Neural cell (in vitro differentiated cells): ENCODE measurements at regions not wholly inside any gene's neighbourhood (a gene's known extent, or its start where the extent isn't known, plus 50 kb on each side); places are given as distances from the start of the nearest gene placed in this dataset.

Experiments
- H2AFZ ChIP-seq: fragments of 200-600, 300-800 bp; sonication (generic), shearing (Covaris generic); 2 replicates; pipeline ENCODE4 v1.6.0; 2014; ENCODE audit warnings: low read depth, mild to moderate bottlenecking, antibody characterized with exemption, low read length, moderate library complexity
- H3F3A ChIP-seq: fragments of 200-600 bp; shearing (Covaris generic); 2 replicates; pipeline ENCODE4 v1.6.1; 2016; ENCODE audit warnings: mild to moderate bottlenecking, moderate library complexity, mixed read lengths, antibody characterized with exemption, low read length; ENCODE audit not compliant: insufficient read depth, poor library complexity, severe bottlenecking
- H3K27ac ChIP-seq: fragments of 200-600, 300-800 bp; sonication (generic), shearing (Covaris generic); 2 replicates; pipeline ENCODE4 v1.5.1; 2014; ENCODE audit warnings: mild to moderate bottlenecking, low read length, moderate library complexity
- H3K27me3 ChIP-seq: fragments of 300-800, 200-600 bp; sonication (generic), shearing (Covaris generic); 2 replicates; pipeline ENCODE4 v1.6.0; 2014; ENCODE audit warnings: mild to moderate bottlenecking, low read depth, low read length, moderate library complexity; ENCODE audit not compliant: insufficient read depth
- H3K36me3 ChIP-seq: fragments of 300-800, 200-600 bp; sonication (generic), shearing (Covaris generic); 2 replicates; pipeline ENCODE4 v1.5.1; 2014; ENCODE audit warnings: mild to moderate bottlenecking, antibody characterized with exemption, low read length, moderate library complexity; ENCODE audit not compliant: insufficient read depth
- H3K4me2 ChIP-seq: fragments of 300-800, 200-600 bp; sonication (generic), shearing (Covaris generic); 2 replicates; pipeline ENCODE4 v1.6.0; 2014; ENCODE audit warnings: mild to moderate bottlenecking, low read length
- H3K4me3 ChIP-seq: fragments of 300-800, 200-600 bp; sonication (generic), shearing (Covaris generic); 2 replicates; pipeline ENCODE4 v1.5.1; 2014; ENCODE audit warnings: mild to moderate bottlenecking, low read length, moderate library complexity
- H3K79me2 ChIP-seq: fragments of 200-600 bp; shearing (Covaris generic); replicated peaks from 2 replicates; pipeline ENCODE4 v1.6.0; 2014; ENCODE audit warnings: mild to moderate bottlenecking, low read length, moderate library complexity; ENCODE audit not compliant: insufficient read depth
- H3K9ac ChIP-seq: fragments of 300-800, 200-600 bp; sonication (generic), shearing (Covaris generic); 2 replicates; pipeline ENCODE4 v1.6.1; 2016; ENCODE audit warnings: mild to moderate bottlenecking, low read length, mixed read lengths
- H3K9me2 ChIP-seq: fragments of 200-600 bp; shearing (Covaris generic); 2 replicates; pipeline ENCODE4 v1.6.1; 2016; ENCODE audit warnings: mild to moderate bottlenecking, low read length, mixed read lengths; ENCODE audit not compliant: insufficient read depth
- H3K9me3 ChIP-seq: fragments of 200-600, 300-800 bp; sonication (generic), shearing (Covaris generic); 2 replicates; pipeline ENCODE4 v1.6.1; 2016; ENCODE audit warnings: mild to moderate bottlenecking, mixed run types, low read length, moderate library complexity, mixed read lengths
- H4K20me1 ChIP-seq: fragments of 200-600 bp; shearing (Covaris generic); 2 replicates; pipeline ENCODE4 v1.6.1; 2016; ENCODE audit warnings: mild to moderate bottlenecking, mixed run types; ENCODE audit not compliant: insufficient read depth
- EP300 ChIP-seq: fragments of 450-650 bp; conservative IDR thresholded peaks from 2 replicates; pipeline ENCODE4 v1.6.1; 2014; ENCODE audit warnings: antibody characterized with exemption, mild to moderate bottlenecking, moderate library complexity; ENCODE audit not compliant: poor library complexity, severe bottlenecking
- EZH2 ChIP-seq: fragments of 200-600, 300-800 bp; shearing (Covaris generic), sonication (generic); IDR thresholded peaks from 2 replicates; pipeline ENCODE4 v1.6.1; 2014; ENCODE audit warnings: antibody characterized with exemption, low read length, borderline replicate concordance, mild to moderate bottlenecking; ENCODE audit not compliant: insufficient read depth, poor library complexity, severe bottlenecking
- MXI1 ChIP-seq: fragments of 450-650 bp; conservative IDR thresholded peaks from 2 replicates; pipeline ENCODE4 v1.6.1; 2014; ENCODE audit warnings: antibody characterized with exemption, mild to moderate bottlenecking; ENCODE audit not compliant: poor library complexity, severe bottlenecking
- POLR2AphosphoS5 ChIP-seq: IDR thresholded peaks from 2 replicates; pipeline ENCODE4 v1.6.1; 2012
- RAD21 ChIP-seq: fragments of 450-650 bp; conservative IDR thresholded peaks from 2 replicates; pipeline ENCODE4 v1.6.1; 2014; ENCODE audit warnings: antibody characterized with exemption, mild to moderate bottlenecking, moderate library complexity
- SMC3 ChIP-seq: fragments of 450-650 bp; conservative IDR thresholded peaks from 2 replicates; pipeline ENCODE4 v1.6.1; 2014; ENCODE audit warnings: antibody characterized with exemption, mild to moderate bottlenecking, moderate library complexity; ENCODE audit not compliant: poor library complexity
- TAF1 ChIP-seq: IDR thresholded peaks from 2 replicates; pipeline ENCODE4 v1.6.1; 2012; ENCODE audit warnings: low read depth
- TF ChIP-seq, protein P1 (sequence below): fragments of 450-650 bp; IDR thresholded peaks from 2 replicates; pipeline ENCODE4 v1.5.1; 2014; ENCODE audit warnings: antibody characterized with exemption, mild to moderate bottlenecking, moderate library complexity; ENCODE audit not compliant: poor library complexity, severe bottlenecking
- TF ChIP-seq, protein P2 (sequence below): IDR thresholded peaks from 2 replicates; pipeline ENCODE4 v1.6.1; 2012; ENCODE audit warnings: borderline replicate concordance

DNA sequence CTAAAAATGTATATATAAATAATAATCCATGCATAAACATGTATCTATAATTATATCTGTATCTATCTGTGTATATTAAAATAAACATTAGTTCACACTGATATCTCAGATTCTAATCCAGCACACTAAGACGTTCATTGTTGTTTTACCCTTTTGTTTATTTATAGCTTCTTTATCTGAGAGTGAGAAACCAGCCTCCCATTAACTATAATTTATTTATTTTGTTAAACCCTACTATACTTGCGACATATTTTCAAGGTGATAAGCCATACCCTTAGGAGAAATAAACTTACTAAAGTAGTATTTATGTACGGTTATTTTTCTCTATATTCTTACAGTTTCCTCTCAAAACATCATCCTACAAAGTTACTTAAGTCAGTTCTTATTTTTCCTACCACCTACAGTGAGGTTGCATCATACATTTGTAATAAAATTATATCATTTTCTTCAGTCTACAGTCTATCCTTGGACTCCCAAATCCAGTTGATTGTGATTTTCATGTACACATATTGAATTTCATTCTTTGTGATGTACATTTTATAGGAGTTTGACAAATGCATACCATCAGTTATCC is 726.4 kb upstream of the FAM174A start:
- Histone ChIP-seq H3K27me3 (no peaks in the 10 kb centered on the region), H4K20me1 (no peaks in the 10 kb centered on the region), H3K4me3 (no peak overlapping the region), H3F3A (no peaks in the 10 kb centered on the region), H3K9me3 (no peaks in the 10 kb centered on the region), H3K36me3 (no peaks in the 10 kb centered on the region), H3K4me2 (no peak overlapping the region), H3K9ac (no peak overlapping the region), H3K27ac (no peak overlapping the region), H3K9me2 (no peaks in the 10 kb centered on the region), H3K79me2 (no peaks in the 10 kb centered on the region), H2AFZ (no peak overlapping the region)
- TF ChIP-seq, protein P1, sequence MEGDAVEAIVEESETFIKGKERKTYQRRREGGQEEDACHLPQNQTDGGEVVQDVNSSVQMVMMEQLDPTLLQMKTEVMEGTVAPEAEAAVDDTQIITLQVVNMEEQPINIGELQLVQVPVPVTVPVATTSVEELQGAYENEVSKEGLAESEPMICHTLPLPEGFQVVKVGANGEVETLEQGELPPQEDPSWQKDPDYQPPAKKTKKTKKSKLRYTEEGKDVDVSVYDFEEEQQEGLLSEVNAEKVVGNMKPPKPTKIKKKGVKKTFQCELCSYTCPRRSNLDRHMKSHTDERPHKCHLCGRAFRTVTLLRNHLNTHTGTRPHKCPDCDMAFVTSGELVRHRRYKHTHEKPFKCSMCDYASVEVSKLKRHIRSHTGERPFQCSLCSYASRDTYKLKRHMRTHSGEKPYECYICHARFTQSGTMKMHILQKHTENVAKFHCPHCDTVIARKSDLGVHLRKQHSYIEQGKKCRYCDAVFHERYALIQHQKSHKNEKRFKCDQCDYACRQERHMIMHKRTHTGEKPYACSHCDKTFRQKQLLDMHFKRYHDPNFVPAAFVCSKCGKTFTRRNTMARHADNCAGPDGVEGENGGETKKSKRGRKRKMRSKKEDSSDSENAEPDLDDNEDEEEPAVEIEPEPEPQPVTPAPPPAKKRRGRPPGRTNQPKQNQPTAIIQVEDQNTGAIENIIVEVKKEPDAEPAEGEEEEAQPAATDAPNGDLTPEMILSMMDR = no peak
- TF ChIP-seq TAF1 (no peak), EP300 (no peak), SMC3 (no peak), EZH2 (no peak), POLR2AphosphoS5 (no peak)
- TF ChIP-seq, protein P2, sequence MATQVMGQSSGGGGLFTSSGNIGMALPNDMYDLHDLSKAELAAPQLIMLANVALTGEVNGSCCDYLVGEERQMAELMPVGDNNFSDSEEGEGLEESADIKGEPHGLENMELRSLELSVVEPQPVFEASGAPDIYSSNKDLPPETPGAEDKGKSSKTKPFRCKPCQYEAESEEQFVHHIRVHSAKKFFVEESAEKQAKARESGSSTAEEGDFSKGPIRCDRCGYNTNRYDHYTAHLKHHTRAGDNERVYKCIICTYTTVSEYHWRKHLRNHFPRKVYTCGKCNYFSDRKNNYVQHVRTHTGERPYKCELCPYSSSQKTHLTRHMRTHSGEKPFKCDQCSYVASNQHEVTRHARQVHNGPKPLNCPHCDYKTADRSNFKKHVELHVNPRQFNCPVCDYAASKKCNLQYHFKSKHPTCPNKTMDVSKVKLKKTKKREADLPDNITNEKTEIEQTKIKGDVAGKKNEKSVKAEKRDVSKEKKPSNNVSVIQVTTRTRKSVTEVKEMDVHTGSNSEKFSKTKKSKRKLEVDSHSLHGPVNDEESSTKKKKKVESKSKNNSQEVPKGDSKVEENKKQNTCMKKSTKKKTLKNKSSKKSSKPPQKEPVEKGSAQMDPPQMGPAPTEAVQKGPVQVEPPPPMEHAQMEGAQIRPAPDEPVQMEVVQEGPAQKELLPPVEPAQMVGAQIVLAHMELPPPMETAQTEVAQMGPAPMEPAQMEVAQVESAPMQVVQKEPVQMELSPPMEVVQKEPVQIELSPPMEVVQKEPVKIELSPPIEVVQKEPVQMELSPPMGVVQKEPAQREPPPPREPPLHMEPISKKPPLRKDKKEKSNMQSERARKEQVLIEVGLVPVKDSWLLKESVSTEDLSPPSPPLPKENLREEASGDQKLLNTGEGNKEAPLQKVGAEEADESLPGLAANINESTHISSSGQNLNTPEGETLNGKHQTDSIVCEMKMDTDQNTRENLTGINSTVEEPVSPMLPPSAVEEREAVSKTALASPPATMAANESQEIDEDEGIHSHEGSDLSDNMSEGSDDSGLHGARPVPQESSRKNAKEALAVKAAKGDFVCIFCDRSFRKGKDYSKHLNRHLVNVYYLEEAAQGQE = no peak

DNA sequence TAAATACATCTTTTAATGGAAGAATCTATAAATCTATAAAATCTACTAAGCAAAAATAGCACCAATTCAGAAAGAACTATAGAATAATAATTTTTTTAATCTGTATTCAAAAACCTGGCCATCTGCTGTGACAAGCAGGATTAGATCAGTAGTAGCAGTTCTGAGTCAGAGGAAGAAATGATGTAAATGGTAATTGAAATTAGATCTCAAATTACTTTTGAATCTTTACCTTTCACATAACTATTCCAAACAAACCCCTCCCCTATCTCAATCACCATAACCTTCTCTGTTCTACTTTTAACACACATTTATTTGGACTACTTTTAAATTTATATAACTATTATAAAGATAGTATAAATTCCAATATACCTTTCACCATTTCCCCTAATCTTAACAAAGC is 727.8 kb upstream of the FAM174A start:
- H3K27ac ChIP-seq = no peak overlapping the region
- no peaks in the 10 kb centered on the region for H4K20me1 ChIP-seq
- H3K27me3 ChIP-seq = no peaks in the 10 kb centered on the region
- no peak overlapping the region for H3K9ac ChIP-seq
- H3K4me3 ChIP-seq = no peak overlapping the region
- no peaks in the 10 kb centered on the region for H3K36me3 ChIP-seq
- no peak overlapping the region for H2AFZ ChIP-seq
- no peaks in the 10 kb centered on the region for H3F3A ChIP-seq
- no peak overlapping the region for H3K4me2 ChIP-seq
- no peaks in the 10 kb centered on the region for H3K79me2 ChIP-seq
- no peaks in the 10 kb centered on the region for H3K9me3 ChIP-seq
- H3K9me2 ChIP-seq = no peaks in the 10 kb centered on the region
- TF ChIP-seq TAF1 (no peak), EZH2 (no peak), RAD21 (no peak), EP300 (no peak), SMC3 (no peak), MXI1 (no peak), POLR2AphosphoS5 (no peak)
- TF ChIP-seq, protein P2 = no peak
- TF ChIP-seq, protein P1 = no peak
